ENCODE measurements at regions not wholly inside any gene's neighbourhood (a gene's known extent, or its start where the extent isn't known, plus 50 kb on each side); places are given as distances from the start of the nearest gene placed in this dataset.

GRCh38 chr20:11338496-11339306, 579.0 kb upstream of the BTBD3 start:
- TF ChIP-seq CTCF (IDR thresholded peaks at IDR 0.05; ENCODE audit: control extremely low read depth in 1 of 3, insufficient read depth in 1 of 3, low read depth in 1 of 3, low read length in 3 of 3) (no peak), EZH2 (IDR thresholded peaks at IDR 0.05; ENCODE audit: low read depth, low read length, severe bottlenecking) (no peak), SP1 (IDR thresholded peaks at IDR 0.05; ENCODE audit: low read depth, low read length) (no peak), POLR2AphosphoS5 (IDR thresholded peaks at IDR 0.05; ENCODE audit: low read depth, low read length) (no peak), CHD2 (IDR thresholded peaks at IDR 0.05; ENCODE audit: low read length) (no peak), TAF1 (IDR thresholded peaks at IDR 0.05; ENCODE audit: low read depth, low read length) (no peak), POLR2A (IDR thresholded peaks at IDR 0.05; ENCODE audit: control extremely low read depth in 1 of 2, low read depth in 2 of 2, low read length in 2 of 2) (no peak), ATF3 (IDR thresholded peaks at IDR 0.05; ENCODE audit: insufficient read depth, low read depth, low read length) (no peak), YY1 (IDR thresholded peaks at IDR 0.05; ENCODE audit: low read depth, low read length) (no peak)

Data from H1 (cell line).